ENCODE measurements at regions not wholly inside any gene's neighbourhood (a gene's known extent, or its start where the extent isn't known, plus 50 kb on each side); places are given as distances from the start of the nearest gene placed in this dataset.

GRCh38 chr12:72723732-72724131, 451.6 kb downstream of the TRHDE start:
- TF ChIP-seq CTCF (IDR thresholded peaks at IDR 0.05): no peak

- TF ChIP-seq CTCF (IDR thresholded peaks at IDR 0.05): no peak
These were observed 457.4 kb downstream of the TRHDE start for GRCh38 chr12:72729451-72730010.

DNA sequence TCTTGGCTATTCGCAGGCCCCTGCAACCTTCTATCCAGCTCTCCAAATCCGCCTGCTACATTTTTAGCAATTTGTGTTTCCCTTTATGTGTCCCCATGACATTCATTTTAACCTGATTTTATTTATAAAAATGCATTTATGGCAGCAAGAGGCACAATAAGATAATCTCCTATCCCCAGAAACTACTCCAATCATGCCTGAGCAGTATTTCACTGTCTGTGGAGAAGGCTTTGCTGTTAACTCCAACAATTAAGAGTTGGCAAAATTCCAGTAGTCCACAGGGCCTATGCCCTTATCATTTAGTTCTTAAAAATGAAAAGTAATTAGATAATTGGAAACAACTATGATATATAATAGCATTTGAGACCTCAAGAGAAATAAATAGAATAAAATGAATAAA, 462.4 kb downstream of the TRHDE start:
- TF ChIP-seq CTCF (IDR thresholded peaks at IDR 0.05): no peak

DNA sequence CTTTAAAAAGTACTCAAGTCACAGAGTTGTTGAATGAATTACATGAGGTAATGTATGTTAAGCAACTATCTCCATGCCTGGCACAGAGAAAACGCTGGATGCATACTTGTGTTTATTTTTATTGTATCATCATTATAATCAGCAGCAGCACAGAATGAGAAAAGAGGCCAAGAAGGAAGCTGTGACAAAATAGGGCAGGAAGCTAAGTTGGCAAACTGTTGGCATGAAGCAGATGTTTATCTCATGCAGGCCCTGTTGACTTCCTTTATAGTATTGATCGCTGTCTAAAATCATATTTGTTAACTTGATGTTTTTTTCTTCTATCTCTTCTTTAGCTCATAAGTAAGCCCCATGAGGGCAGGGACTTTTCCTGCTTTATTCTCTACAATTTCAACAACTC, 466.6 kb downstream of the TRHDE start:
- no peak for TF ChIP-seq CTCF (IDR thresholded peaks at IDR 0.05)

DNA sequence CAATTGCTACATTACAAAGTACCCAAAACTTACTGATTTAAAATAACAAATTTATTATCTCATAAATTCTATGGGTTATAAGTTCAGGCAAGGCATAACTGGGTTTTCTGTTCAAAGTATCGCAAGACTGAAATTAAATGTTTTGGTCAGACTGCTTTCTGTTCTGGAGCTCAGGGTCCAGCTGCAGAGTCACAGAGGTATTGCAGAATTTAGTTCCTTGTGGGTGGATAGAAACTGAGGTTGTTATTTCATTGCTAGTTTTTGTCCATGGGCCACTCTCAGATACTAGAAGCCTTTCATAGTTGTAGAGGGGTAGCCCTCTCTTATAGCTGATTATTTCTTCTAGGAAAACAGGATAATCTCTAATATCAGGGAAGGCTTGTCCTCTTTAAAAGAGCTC, 467.9 kb downstream of the TRHDE start:
- no peak for TF ChIP-seq CTCF (IDR thresholded peaks at IDR 0.05)

DNA sequence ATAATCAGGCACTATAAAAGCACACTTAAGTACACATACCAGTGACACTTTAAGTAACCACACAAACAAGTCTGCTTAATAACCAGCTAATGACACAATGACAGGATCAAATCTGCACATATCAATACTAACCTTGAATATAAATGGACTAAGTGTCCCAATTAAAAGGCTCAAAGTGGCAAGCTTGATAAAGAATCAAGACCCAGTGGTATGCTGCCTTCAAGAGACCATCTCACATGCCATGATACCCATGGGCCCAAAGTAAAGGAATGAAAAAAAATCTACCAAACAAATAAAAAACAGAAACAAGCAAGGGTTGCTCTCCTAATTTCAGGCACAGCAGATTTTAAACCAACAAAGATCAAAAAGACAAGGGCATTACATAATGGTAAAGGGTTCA, 470.4 kb downstream of the TRHDE start:
- no peak for TF ChIP-seq CTCF (IDR thresholded peaks at IDR 0.05)

DNA sequence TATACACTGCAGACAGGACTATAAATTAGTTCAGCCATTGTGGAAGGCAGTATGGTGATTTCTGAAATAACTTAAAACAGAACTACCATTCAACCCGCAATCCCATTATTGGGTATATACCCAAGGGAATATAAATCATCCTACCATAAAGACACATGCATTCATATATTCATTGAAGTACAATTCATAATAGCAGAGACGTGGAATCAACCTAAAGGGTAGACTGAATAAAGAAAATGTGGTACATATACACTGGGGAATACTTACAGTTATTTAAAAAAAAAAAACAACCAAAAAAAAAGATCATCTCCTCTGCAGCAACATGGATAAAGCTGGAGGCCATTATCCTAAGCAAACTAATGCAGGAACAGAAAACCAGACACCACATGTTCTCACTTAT, 473.9 kb downstream of the TRHDE start:
- TF ChIP-seq CTCF (IDR thresholded peaks at IDR 0.05): no peak
